ENCODE measurements at regions not wholly inside any gene's neighbourhood (a gene's known extent, or its start where the extent isn't known, plus 50 kb on each side); places are given as distances from the start of the nearest gene placed in this dataset.
"Not testable (repeated sequence)": the region's sequence is repeated elsewhere in the genome, so short reads cannot be mapped to it uniquely, and the experiment has no call there.

- no peak for TF ChIP-seq POLR2AphosphoS5 (IDR thresholded peaks at IDR 0.05)
- TF ChIP-seq, protein P1, sequence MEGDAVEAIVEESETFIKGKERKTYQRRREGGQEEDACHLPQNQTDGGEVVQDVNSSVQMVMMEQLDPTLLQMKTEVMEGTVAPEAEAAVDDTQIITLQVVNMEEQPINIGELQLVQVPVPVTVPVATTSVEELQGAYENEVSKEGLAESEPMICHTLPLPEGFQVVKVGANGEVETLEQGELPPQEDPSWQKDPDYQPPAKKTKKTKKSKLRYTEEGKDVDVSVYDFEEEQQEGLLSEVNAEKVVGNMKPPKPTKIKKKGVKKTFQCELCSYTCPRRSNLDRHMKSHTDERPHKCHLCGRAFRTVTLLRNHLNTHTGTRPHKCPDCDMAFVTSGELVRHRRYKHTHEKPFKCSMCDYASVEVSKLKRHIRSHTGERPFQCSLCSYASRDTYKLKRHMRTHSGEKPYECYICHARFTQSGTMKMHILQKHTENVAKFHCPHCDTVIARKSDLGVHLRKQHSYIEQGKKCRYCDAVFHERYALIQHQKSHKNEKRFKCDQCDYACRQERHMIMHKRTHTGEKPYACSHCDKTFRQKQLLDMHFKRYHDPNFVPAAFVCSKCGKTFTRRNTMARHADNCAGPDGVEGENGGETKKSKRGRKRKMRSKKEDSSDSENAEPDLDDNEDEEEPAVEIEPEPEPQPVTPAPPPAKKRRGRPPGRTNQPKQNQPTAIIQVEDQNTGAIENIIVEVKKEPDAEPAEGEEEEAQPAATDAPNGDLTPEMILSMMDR (IDR thresholded peaks at IDR 0.05), result no peak
- TF ChIP-seq POLR2A (IDR thresholded peaks at IDR 0.05; ENCODE audit: low read depth), result no peak
- no peak for TF ChIP-seq EP300 (IDR thresholded peaks at IDR 0.05)
- no peak for DNase-seq (ENCODE audit: extremely low spot score)
- Histone ChIP-seq H3K4me3 (no peak overlapping the region), H3K27me3 (peaks cover 0 to 7% (median 0%) of the 10 kb centered on the region in 4 donors), H3K9me3 (no peaks in the 10 kb centered on the region), H3K36me3 (no peaks in the 10 kb centered on the region), H3K4me1 (no peaks in the 10 kb centered on the region), H3K27ac (replicated peaks in 1 of 4) (no peak overlapping the region)
- WGBS, result 79% methylated on average over 4 of the region's 4 CpGs
- intact Hi-C loops (cut with DNase I), result no loop called here
These were observed 325.0 kb downstream of the CBLN1 start for GRCh38 chr16:48956620-48957019.

DNA sequence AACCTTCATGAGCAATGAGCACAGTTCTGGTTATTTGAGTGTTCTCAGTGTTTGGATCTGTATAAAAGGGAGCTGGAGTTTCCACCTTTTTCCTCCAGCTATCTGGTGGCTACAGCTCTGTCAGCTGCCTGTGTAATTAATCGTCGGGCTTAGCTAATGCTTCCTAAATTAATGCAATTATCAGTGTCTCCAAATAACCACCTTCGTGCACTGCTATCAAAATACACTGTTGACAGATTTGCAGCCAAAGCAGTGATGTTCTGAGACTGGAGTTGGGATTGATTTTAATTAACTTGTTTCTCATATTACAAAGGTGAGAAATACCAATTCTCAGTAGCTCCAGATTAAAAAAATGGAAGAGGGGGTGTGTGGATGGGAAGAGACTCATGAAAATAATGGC is 325.8 kb downstream of the CBLN1 start:
- WGBS, result 71% methylated on average over 3 of the region's 3 CpGs
- DNase-seq (ENCODE audit: extremely low spot score), result no peak
- H3K27me3 ChIP-seq, result peaks cover 0 to 7% (median 0%) of the 10 kb centered on the region in 4 donors
- no peaks in the 10 kb centered on the region for H3K4me1 ChIP-seq
- TF ChIP-seq, protein P1 (IDR thresholded peaks at IDR 0.05), result no peak
- no peak for TF ChIP-seq POLR2A (IDR thresholded peaks at IDR 0.05; ENCODE audit: low read depth)
- no peak for TF ChIP-seq POLR2AphosphoS5 (IDR thresholded peaks at IDR 0.05)
- TF ChIP-seq EP300 (IDR thresholded peaks at IDR 0.05), result no peak
- no peak overlapping the region for H3K27ac ChIP-seq (replicated peaks in 1 of 4)
- H3K36me3 ChIP-seq, result no peaks in the 10 kb centered on the region
- intact Hi-C loops (cut with DNase I), result no loop called here
- no peak overlapping the region for H3K4me3 ChIP-seq
- no peaks in the 10 kb centered on the region for H3K9me3 ChIP-seq

DNA sequence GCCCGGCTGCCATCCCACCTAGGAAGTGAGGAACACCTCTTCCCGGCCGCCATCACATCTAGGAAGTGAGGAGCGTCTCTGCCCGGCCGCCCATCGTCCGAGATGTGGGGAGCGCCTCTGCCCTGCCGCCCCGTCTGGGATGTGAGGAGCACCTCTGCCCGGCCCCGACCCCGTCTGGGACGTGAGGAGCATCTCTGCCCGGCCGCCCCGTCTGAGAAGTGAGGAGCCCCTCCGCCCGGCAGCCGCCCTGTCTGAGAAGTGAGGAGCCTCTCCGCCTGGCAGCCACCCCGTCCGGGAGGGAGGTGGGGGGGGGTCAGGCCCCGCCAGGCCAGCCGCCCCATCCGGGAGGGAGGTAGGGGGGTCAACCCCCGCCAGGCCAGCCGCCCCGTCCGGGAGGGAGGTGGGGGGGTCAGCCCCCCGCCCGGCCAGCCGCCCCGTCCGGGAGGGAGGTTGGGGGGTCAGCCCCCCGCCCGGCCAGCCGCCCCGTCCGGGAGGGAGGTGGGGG is 330.0 kb downstream of the CBLN1 start:
- intact Hi-C loops (cut with DNase I), result not testable (repeated sequence)
- 98% methylated on average over 9 of the region's 41 CpGs for WGBS

GRCh38 chr16:48950184-48950583 is 331.5 kb downstream of the CBLN1 start:
- no peaks in the 10 kb centered on the region for H3K9me3 ChIP-seq
- intact Hi-C loops (cut with DNase I), result no loop called here
- H3K4me1 ChIP-seq, result no peaks in the 10 kb centered on the region
- no peak overlapping the region for H3K27ac ChIP-seq (replicated peaks in 1 of 4)
- H3K27me3 ChIP-seq, result peaks cover 0 to 7% (median 0%) of the 10 kb centered on the region in 4 donors
- DNase-seq (ENCODE audit: extremely low spot score), result no peak
- WGBS, result 96% methylated on average over 2 of the region's 2 CpGs
- H3K36me3 ChIP-seq, result no peaks in the 10 kb centered on the region
- H3K4me3 ChIP-seq, result no peak overlapping the region
- TF ChIP-seq, protein P1 (IDR thresholded peaks at IDR 0.05), result no peak
- TF ChIP-seq POLR2A (IDR thresholded peaks at IDR 0.05; ENCODE audit: low read depth) (no peak), EP300 (IDR thresholded peaks at IDR 0.05) (no peak), POLR2AphosphoS5 (IDR thresholded peaks at IDR 0.05) (no peak)

More for the DNA sequence above, 330.0 kb downstream of the CBLN1 start:
- H3K36me3 ChIP-seq; DNase-seq (ENCODE audit: extremely low spot score); H3K27me3 ChIP-seq; H3K4me3 ChIP-seq; H3K27ac ChIP-seq (replicated peaks in 1 of 4); H3K4me1 ChIP-seq; H3K9me3 ChIP-seq: not testable (repeated sequence)

DNA sequence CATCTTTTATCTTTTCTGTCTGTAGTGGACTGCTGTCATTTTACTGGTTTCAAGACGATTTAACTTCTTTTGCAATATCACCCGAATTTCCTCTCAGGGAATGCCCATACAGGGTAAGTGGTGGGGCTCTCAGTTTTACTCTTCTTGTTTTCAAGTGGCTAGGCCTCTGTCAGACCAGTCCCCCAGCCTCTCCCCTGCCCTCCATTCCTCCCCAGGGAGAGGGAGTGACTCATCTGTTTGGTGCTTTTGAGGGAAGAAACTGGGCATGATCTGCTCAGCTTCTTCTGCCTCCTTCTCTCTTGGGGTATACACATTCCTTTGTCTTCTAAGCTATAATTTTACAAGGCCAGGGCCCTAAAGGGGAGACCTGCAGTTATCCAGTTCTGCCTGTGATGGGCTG is 332.0 kb downstream of the CBLN1 start:
- H3K4me3 ChIP-seq, result no peak overlapping the region
- WGBS, result 87% methylated on average over 2 of the region's 2 CpGs
- H3K36me3 ChIP-seq, result no peaks in the 10 kb centered on the region
- no peaks in the 10 kb centered on the region for H3K9me3 ChIP-seq
- H3K27me3 ChIP-seq, result peaks cover 0 to 4% (median 0%) of the 10 kb centered on the region in 4 donors
- DNase-seq (ENCODE audit: extremely low spot score), result no peak
- H3K4me1 ChIP-seq, result no peaks in the 10 kb centered on the region
- intact Hi-C loops (cut with DNase I), result no loop called here
- H3K27ac ChIP-seq (replicated peaks in 1 of 4), result no peak overlapping the region
- TF ChIP-seq EP300 (IDR thresholded peaks at IDR 0.05) (no peak), POLR2AphosphoS5 (IDR thresholded peaks at IDR 0.05) (no peak), POLR2A (IDR thresholded peaks at IDR 0.05; ENCODE audit: low read depth) (no peak)
- TF ChIP-seq, protein P1 (IDR thresholded peaks at IDR 0.05), result no peak
